HG02678 (cell line): ENCODE measurements at regions not wholly inside any gene's neighbourhood (a gene's known extent, or its start where the extent isn't known, plus 50 kb on each side); places are given as distances from the start of the nearest gene placed in this dataset.
"Not testable (repeated sequence)": the region's sequence is repeated elsewhere in the genome, so short reads cannot be mapped to it uniquely, and the experiment has no call there.

ENCODE experiments used
- ATAC-seq: cut with Tn5 transposase; IDR thresholded peaks from one replicate; pipeline ENCODE4 v1.9.1; 2021; ENCODE audit warnings: mild to moderate bottlenecking, moderate library complexity; ENCODE audit not compliant: unreplicated experiment

DNA sequence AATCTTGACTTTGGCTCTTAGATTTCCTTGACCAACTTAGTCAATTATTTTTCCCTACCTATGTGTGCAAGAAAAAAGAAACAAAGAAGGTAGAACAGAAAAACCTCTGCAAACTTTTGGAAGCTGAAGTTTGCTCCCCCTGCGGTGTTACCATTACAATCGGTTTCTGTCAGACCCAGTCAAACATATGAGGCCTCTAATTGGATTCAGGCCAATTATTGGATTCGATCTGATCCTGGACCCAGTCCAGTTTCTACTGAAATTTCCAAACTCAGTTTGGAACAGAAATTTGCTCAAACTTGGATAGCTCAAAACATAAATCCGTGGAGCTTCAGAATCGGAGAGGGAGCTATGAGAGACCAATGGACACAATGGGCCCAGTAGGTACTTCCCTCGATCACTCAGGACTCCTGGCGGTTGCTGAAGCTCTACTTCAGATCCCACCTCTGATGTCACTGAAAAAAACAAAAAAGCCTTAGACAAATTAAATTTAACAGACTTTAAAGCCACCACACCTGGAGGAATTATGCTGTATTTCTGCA, 523.9 kb downstream of the DMRTA1 start:
- ATAC-seq: no peak

DNA sequence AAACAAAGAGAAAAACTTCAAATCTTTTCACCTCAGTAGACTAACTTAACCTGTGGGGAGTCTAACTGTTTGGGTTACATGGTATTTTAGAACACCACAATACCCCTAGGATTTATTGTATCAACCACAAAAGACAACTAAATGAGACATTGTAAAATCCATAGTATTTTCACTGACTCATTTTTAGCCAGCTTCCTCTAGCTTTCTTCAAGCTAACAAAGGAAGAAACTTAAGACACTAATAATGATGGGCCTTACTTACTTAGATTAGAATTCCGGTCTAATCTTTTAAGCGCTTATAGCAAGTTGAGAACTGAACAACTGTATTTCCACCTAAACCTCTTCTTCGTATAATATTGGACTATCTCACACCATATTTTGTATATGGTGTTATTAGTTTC, 529.3 kb downstream of the DMRTA1 start:
- no peak for ATAC-seq

DNA sequence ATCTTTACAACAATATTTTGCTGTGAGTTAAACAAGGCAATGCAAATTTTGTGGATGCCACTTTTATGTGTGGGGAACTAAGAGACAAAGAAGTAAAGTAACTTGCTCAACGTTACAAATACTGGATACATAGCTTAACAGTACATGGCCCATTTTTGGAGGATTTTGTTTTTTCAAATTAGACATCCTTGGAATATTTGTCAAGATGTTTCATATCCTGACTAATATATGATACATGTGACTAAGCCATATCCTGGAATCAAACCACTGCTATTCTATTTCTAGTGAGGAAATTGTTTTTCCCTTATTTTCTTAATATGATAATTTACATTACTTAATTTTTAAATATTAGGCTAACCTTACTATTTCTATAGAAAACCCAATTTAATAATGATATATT, 529.8 kb downstream of the DMRTA1 start:
- ATAC-seq: no peak

DNA sequence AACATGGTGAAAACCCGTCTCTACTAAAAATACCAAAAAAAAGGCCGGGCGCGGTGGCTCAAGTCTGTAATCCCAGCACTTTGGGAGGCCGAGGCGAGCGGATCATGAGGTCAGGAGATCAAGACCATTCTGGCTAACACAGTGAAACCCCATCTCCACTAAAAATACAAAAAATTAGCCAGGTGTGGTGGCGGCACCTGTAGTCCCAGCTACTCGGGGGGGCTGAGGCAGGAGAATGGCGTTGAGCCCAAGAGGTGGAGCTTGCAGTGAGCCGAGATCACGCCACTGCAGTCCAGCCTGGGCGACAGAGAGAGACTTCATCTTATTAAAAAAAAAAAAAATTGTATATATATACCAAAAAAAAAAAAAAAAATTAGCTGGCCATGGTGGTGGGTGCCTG, 533.8 kb downstream of the DMRTA1 start:
- not testable (repeated sequence) for ATAC-seq

DNA sequence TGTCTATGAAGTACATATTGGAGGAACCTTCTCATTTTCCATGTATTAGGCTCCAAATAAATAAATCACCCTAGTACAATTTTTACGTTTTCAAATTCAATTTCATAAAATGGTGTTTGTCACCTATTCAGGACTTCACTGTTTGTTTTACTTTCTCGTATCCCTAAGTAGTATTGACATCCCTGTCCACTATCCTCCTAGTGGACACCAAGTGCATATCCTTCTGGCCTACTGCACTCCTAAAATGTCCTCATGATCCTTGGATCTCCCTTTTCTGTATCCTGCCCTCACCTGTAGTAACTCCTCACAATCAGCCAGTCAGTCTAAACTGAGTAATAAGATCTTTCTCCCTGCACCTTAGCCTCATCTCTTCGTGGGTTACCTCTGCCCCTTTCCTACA, 539.9 kb downstream of the DMRTA1 start:
- no peak for ATAC-seq

DNA sequence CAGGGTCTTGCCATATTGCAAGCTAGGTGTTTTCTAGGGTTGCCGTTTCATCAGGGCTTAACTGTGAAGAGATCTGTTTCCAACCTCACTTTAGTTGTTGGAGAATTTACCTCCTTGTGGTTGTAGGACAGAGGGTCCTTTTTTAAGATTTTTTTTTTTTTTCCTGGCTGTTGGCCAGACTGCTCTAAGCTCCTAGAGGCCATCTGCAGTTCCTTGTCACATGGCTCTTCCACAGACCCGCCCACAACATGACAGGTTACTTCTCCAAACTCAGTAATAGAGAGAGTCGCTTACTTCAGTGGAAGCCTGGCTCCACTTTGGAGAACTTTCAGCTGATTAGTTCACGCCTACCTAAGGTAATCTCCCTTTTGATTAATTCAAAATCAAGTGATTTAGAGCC, 543.7 kb downstream of the DMRTA1 start:
- ATAC-seq: no peak

DNA sequence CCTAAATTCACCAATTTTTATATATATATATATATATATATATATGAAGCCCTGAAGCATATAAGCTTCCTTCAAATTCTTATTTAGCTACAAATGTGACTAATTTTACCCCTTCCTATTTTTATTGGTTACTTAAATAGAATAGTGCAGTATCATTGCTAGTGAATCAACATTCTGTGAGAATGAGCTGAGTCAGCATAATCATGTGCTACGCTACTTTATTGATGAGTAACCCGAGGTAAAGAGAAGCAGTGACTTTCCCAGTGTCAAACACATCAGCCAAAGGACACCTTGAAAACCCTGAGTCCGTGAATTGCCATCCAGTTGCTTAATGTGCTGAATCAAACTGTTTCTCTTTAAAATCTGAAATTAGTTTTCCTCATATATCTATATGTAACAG, 546.2 kb downstream of the DMRTA1 start:
- no peak for ATAC-seq

DNA sequence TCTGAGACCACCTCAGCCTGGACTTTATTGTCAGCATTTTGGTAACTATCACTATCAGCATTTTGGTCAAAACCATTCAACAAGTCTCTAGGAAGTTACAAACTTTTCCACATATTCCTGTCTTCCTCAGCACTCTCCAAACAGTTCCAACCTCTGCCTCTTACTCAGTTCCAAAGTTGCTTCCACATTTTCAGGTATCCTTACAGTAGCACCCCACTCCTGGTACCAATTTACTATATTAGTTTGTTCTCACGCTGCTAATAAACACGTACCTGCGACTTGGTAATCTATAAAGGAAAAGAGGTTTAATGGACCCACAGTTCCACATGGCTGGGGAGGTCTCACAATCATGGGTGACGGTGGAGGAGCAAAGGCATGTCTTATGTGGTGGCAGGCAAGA, 551.3 kb downstream of the DMRTA1 start:
- ATAC-seq: no peak

DNA sequence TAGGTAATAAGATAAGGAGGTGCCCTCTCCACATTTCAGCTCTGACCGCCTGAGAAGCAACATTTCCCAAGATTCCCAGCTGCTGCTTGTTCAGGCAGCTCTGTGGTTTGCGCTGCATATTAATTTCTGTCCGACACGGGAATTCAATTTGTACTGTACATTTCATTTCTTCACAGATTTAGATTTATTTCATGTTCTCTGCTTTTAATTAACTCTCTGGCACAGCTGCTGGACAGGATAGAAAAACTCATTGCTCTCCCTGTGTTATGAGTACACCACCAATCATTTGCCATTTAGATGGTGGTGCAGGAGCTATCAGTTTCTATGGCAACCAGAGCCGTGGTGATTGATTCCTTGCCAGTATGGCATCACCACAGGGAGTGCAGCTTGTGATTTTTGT, 558.5 kb downstream of the DMRTA1 start:
- ATAC-seq: no peak

DNA sequence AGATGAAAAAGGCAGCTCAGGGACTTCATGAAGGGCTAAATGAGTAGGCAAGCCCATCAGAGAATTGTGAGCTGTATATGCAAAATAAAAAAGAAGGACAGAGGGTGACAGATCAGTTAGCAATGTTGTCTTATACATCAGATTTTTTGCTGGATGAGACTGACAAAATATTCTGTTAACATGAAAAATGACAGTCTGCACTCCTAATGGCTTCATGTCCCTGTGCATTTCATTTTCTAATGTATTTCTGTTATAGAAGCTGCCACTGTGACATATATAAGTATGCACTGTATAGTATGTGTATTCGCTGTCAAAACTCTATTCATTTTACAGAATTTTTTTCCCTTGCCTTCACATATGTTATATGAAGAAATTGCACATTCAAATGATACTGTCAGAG, 559.5 kb downstream of the DMRTA1 start:
- no peak for ATAC-seq

DNA sequence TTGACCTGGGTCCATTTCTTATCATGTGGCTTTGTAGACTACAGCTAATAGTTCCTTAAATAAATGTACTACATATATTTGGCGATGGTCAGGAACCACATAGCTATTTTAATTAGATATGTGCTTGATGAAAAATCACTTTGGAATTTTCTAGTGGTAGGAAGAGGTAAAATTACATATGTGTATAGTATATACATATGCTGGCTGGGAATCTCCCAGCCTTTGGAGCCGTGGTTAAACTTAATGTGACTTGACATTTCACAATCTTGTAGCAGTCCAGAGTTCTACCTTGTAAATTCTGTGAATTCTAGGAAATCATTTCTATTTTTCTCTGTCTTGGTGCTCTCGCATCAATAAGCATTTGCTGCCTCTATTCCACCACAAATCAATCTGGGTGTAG, 565.0 kb downstream of the DMRTA1 start:
- no peak for ATAC-seq

DNA sequence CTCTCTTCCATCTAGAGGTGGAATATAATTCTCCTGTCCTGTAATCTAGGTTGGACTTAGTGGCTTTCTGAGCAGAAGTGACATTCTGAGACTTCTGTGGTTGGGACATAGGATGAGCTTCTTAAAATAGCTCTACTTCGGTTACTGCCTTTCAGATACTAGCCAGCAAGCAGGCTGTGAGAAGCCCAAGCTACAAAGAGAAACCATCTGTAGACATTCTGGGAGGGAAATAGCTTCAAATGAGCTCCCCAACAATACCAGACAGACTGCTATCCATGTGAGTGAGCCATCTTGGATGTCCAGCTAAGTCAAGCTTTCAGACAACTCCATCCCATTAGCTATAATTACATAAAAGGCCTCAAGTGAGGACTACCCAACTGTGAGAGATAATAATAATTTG, 568.9 kb downstream of the DMRTA1 start:
- ATAC-seq: no peak

DNA sequence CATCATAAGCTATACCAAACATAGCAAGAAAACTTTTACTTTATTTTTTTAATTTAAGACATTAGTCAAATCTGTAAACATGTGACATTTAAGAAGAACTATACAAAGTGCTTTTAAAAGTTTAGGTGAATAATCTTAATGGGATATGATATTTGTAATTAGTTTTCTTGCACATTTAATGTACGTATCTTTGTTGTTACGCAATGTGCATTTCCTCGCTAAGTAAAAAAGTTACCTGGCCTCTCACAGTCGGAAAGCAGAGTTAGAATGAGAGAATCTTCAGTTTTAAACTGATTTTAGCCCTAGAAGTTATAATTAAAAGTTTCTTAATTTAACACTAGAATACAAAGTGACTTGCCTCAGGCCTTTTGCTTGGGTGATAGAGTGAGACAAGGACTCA, 589.8 kb downstream of the DMRTA1 start:
- ATAC-seq: no peak

DNA sequence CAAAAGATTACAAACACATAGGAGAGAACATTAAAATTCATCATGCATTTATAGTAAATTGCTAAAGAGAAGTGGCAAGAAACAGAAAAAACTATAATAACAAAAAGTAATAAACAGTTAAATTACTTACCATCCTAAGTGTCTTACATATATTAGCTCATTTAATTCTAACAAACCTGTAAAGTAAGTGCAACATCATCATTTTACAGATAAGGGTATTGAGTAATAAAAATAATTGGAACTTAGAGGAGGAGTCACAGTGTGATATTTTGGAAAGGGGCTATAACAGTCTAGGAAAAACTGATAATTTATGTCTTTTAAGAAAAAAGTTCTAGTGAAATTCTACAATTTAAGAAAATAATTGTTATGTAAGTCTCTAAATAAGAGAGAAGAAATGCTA, 592.8 kb downstream of the DMRTA1 start:
- no peak for ATAC-seq

DNA sequence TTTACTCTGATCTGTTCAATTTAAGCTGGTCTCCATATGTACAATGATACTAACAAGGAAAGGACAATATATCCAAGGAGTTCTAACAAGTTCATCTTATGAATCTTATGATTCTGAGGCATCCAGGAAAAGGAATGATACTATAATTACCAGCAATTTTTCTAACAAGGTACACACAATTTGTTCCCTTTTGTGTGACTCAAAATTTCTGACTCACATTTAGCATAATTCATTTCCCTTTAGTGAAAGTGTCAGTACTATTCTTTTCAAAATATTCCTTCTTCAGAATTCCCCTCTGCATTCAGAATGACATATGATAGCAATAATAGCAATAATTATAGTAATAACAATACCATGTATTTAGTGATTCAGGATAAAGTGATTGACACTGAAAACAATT, 594.8 kb downstream of the DMRTA1 start:
- no peak for ATAC-seq

DNA sequence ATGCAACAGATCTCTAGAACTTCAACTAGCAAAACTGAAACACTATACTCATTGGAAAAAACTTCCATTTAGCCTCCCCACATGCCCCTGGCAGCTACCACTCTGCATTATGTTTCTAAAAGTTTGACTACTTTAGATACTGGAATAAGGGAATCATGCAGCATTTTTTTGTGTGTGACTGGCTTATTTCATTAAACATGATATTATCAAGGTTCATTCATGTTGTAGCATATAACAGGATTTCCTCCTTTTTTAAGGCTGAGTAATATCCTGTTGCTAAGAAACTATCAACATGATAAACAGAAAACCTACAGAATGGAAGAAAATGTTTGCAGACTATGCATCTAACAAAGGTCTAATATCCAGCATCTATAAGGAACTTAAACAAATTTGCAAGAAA, 597.9 kb downstream of the DMRTA1 start:
- no peak for ATAC-seq

DNA sequence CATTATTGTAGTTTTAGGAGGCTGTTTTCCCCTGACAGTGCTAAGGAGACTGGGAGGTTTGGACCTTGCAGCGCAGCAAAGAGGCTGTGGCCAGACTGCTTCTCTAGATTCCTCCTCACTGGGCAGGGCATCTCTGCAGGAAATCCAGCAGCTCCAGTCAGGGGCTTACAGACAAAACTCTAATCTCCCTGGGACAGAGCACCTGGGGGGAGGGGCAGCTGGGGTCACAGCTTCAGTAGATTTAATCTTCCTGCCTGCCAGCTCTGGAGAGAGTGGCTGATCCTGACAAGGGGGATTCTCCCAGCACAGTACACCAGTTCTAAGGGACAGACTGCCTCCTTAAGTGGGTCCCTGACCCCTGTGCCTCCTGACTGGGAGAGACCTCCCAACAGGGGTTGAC, 599.4 kb downstream of the DMRTA1 start:
- not testable (repeated sequence) for ATAC-seq

DNA sequence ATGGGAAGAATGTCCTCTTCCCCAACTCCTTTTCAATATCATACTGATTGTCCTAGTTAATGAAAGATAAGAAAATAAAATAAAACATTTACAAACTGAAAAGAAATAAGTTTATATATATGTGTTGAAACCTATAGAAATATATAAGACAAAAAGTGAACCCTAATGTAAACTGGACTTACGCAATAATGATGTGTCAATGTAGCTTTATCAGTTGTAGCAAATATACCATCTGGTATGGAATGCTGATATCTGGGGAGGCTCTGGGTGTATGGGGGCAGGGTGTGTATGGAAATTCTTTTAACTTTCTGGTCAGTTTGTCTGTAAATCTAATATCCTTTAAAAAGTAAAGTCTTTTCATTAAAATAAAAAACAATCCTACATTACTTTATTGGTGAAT, 603.9 kb downstream of the DMRTA1 start:
- no peak for ATAC-seq

DNA sequence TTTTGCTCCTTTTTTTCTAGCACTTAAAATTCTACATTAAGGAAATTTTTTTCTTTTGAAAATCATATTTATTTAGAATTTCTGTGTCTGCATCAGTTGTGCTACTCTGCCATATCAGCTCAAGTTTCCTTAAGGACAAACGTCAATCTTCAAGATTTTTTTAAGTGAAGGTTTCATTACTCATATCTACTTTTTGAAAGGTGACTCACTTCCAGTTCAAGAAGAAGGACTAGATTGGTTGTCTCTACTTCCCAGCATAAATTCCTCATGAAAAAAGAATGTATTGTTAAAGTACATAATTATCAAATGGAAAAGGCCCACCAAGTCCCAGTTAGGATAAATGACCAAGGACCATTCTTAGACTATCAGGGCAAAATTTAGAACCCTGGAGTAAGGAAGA, 626.5 kb downstream of the DMRTA1 start:
- ATAC-seq: no peak

DNA sequence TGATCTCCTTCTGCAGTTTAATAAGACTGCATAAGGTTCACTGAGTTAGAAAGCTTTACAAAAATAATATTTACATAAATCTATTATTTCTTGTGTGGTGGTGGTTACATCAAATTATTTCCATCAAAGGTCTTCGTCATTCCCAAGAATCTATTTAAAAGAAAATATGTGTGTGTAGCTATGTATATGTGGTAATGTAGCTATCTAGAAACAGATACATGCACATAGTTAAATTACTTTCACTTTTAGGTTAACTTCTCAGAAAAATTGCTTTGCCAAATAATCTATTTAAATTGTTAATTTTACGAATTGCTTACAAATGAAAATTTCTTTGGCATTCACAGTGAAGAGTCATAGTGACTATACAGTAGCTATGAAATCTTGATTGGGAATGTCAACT, 633.2 kb downstream of the DMRTA1 start:
- ATAC-seq: no peak

DNA sequence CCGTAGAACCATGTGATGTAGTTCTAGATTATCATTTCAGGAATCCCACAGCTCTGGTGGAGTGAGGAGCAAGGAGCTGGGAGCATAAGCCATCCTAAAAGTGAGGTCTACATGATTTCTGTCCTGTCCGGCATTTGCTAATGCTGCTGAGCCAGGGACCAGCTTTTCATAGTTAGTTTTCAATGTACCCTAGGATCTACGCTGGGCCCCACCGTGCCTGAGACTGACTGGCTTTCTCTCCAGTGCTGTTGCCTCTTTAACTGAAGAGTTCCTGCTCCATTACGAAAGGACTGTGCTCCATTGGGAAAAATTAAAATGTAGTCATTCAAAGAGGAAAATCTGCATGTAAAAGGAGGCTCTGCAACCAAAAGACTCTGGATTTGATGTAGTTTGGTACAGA, 634.8 kb downstream of the DMRTA1 start:
- ATAC-seq: no peak

DNA sequence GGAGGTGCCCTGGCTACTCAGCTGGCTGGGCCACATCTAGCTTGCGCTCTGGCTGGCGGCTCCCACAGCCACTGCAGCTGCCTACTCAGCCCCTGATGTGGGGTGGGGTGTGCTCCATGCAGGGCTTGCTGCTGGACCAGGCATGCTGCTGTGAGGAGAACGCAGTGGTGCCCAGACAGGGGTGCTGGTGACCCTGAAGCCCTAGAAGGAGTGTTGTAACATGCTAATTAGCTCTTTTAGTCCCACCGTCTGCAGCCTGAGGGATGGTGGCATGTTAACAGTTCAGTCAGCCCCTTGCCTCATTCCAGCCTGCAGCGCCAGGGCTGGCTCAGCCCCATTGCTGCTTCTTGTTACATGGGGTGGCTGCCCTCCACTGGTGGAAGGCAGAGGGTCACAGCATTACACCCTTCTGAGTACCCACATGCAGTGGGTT, 642.3 kb downstream of the DMRTA1 start:
- no peak for ATAC-seq

DNA sequence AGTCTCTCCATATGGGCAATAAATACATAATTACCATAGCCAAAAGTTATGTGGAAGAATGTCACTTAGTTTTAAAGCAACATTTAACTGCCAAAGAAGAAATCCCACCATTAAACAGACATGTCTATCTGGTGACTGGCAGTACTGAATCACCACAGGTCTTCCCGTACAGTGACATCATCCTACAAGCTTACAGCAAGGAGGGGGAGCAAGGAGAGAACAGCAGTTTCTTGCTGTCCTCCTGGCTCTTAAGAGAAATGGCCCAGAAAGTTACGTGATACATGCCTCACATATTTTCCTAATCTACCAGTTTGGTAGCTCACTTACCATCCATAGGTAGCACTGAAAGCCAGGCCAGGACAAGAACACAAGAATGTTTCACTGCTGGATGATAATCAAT, 671.0 kb downstream of the DMRTA1 start:
- no peak for ATAC-seq

DNA sequence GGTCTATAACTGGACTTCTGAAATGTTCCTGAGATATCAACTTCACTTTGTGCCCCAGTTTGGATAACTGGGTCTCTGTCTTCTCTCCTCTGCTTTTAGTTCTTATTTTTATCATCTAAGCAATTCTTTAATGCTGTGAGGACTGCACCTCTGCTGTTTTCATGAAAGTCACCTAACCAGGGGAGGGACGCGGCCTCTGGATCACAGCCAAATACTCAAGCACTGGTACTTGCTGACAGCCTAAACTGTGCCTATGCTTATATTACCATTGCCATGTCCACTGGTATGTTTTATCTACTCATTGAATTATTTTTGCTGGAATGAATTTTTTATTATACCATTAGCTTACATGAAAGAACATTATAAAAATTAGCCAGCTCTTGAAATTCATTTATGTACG, 674.0 kb downstream of the DMRTA1 start:
- ATAC-seq: no peak
